ENCODE measurements at regions not wholly inside any gene's neighbourhood (a gene's known extent, or its start where the extent isn't known, plus 50 kb on each side); places are given as distances from the start of the nearest gene placed in this dataset.

GRCh38 chrX:28205905-28206304 is 224.7 kb upstream of the DCAF8L1 start:
- Histone ChIP-seq H3K9me3 (no peaks in the 10 kb centered on the region), H3K4me3 (no peak overlapping the region), H3K27ac (no peak overlapping the region), H3K4me1 (no peaks in the 10 kb centered on the region), H3K36me3 (no peaks in the 10 kb centered on the region), H3K27me3 (no peaks in the 10 kb centered on the region)
- TF ChIP-seq CTCF (IDR thresholded peaks at IDR 0.05), result no peak
- DNase-seq (no peak), ATAC-seq (no peak)
- WGBS, 2 donors, result 84 to 90% methylated on average over 2 of the region's 2 CpGs
- intact Hi-C loops (cut with DNase I), result no loop called here

- Histone ChIP-seq H3K4me1 (no peaks in the 10 kb centered on the region), H3K9me3 (no peaks in the 10 kb centered on the region), H3K36me3 (no peaks in the 10 kb centered on the region), H3K27ac (no peak overlapping the region), H3K27me3 (no peaks in the 10 kb centered on the region), H3K4me3 (no peak overlapping the region)
- no peak for ATAC-seq
- TF ChIP-seq CTCF (IDR thresholded peaks at IDR 0.05), result no peak
- intact Hi-C loops (cut with DNase I), result no loop called here
- no peak for DNase-seq
Observed at GRCh38 chrX:28205126-28205525, 223.9 kb upstream of the DCAF8L1 start.

GRCh38 chrX:28189011-28189410 is 207.8 kb upstream of the DCAF8L1 start:
- WGBS, 2 donors, result 67 to 82% methylated on average over 1 of the region's 1 CpG
- H3K27me3 ChIP-seq, result no peaks in the 10 kb centered on the region
- TF ChIP-seq CTCF (IDR thresholded peaks at IDR 0.05), result no peak
- no peaks in the 10 kb centered on the region for H3K9me3 ChIP-seq
- no peaks in the 10 kb centered on the region for H3K4me1 ChIP-seq
- intact Hi-C loops (cut with DNase I), result no loop called here
- no peaks in the 10 kb centered on the region for H3K36me3 ChIP-seq
- H3K27ac ChIP-seq, result no peak overlapping the region
- H3K4me3 ChIP-seq, result no peak overlapping the region
- ATAC-seq (no peak), DNase-seq (no peak)

- no peaks in the 10 kb centered on the region for H3K36me3 ChIP-seq
- H3K4me1 ChIP-seq, result no peaks in the 10 kb centered on the region
- no peak for ATAC-seq
- intact Hi-C loops (cut with DNase I), result no loop called here
- H3K27me3 ChIP-seq, result no peaks in the 10 kb centered on the region
- no peak overlapping the region for H3K4me3 ChIP-seq
- no peak overlapping the region for H3K27ac ChIP-seq
- TF ChIP-seq CTCF (IDR thresholded peaks at IDR 0.05), result no peak
- WGBS, 2 donors, result 59 to 68% methylated on average over 1 of the region's 1 CpG
- no peak for DNase-seq
- H3K9me3 ChIP-seq, result no peaks in the 10 kb centered on the region
Observed at GRCh38 chrX:28188526-28188925, 207.3 kb upstream of the DCAF8L1 start.

GRCh38 chrX:28180096-28180495 is 198.8 kb upstream of the DCAF8L1 start:
- intact Hi-C loops (cut with DNase I), result no loop called here
- TF ChIP-seq CTCF (IDR thresholded peaks at IDR 0.05), result no peak
- 53 to 54% methylated on average over 2 of the region's 2 CpGs for WGBS, 2 donors

More at GRCh38 chrX:28180096-28180495, 198.8 kb upstream of the DCAF8L1 start:
- H3K36me3 ChIP-seq, result no peaks in the 10 kb centered on the region
- ATAC-seq (no peak), DNase-seq (no peak)
- H3K27me3 ChIP-seq, result no peaks in the 10 kb centered on the region
- no peaks in the 10 kb centered on the region for H3K4me1 ChIP-seq
- H3K9me3 ChIP-seq, result no peaks in the 10 kb centered on the region
- H3K4me3 ChIP-seq, result no peak overlapping the region
- H3K27ac ChIP-seq, result no peak overlapping the region

Data from heart right ventricle (tissue), 16 donors.